ENCODE measurements at regions not wholly inside any gene's neighbourhood (a gene's known extent, or its start where the extent isn't known, plus 50 kb on each side); places are given as distances from the start of the nearest gene placed in this dataset.

- H4K20me1 ChIP-seq (ENCODE audit: insufficient read depth): no peaks in the 10 kb centered on the region
- no peak overlapping the region for H2AFZ ChIP-seq (ENCODE audit: low read depth, low read length, poor library complexity, severe bottlenecking)
- no peaks in the 10 kb centered on the region for H3K79me2 ChIP-seq (ENCODE audit: insufficient read depth, low read length)
- H3K27me3 ChIP-seq (ENCODE audit: insufficient read depth, low read length): no peaks in the 10 kb centered on the region
- H3K9me3 ChIP-seq (ENCODE audit: control insufficient read depth in 1 of 2, insufficient read depth in 1 of 2, low read depth in 1 of 2, low read length in 2 of 2): no peaks in the 10 kb centered on the region
- H3K4me1 ChIP-seq (ENCODE audit: control insufficient read depth in 1 of 2, insufficient read depth in 2 of 2, low read length in 2 of 2): no peaks in the 10 kb centered on the region
- H3K9me2 ChIP-seq (ENCODE audit: insufficient read depth): no peaks in the 10 kb centered on the region
- no peak overlapping the region for H3K4me3 ChIP-seq (replicated peaks in 1 of 2; ENCODE audit: low read depth in 1 of 2, low read length in 2 of 2)
- RAD21 ChIA-PET (ENCODE audit: low non-redundant PET in 1 of 2, low total read pairs in 2 of 2, uncharacterized antibody in 2 of 2, unreplicated experiment in 2 of 2): no interaction called here
- H3K36me3 ChIP-seq (ENCODE audit: control insufficient read depth in 1 of 2, insufficient read depth in 2 of 2, low read length in 2 of 2): no peaks in the 10 kb centered on the region
- POLR2A ChIA-PET: no interaction called here
- CTCF ChIA-PET: no interaction called here
- no TSS peak for BruUV-seq (replicated peaks)
- no peak overlapping the region for H3K9ac ChIP-seq (ENCODE audit: low read length)
- no peak overlapping the region for H3K4me2 ChIP-seq (ENCODE audit: low read length)
- intact Hi-C loops (cut with micrococcal nuclease): no loop called here
- DNase-seq (ENCODE audit: low read depth, low spot score): no peak
- no peak for ATAC-seq
- TF ChIP-seq FOSL1 (IDR thresholded peaks at IDR 0.05; ENCODE audit: low read depth) (no peak), SRF (IDR thresholded peaks at IDR 0.05; ENCODE audit: low read depth) (no peak), SIN3A (IDR thresholded peaks at IDR 0.05; ENCODE audit: low read depth) (no peak)
- TF ChIP-seq, protein P1, sequence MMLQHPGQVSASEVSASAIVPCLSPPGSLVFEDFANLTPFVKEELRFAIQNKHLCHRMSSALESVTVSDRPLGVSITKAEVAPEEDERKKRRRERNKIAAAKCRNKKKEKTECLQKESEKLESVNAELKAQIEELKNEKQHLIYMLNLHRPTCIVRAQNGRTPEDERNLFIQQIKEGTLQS (IDR thresholded peaks at IDR 0.05): no peak
- no peak overlapping the region for H3K27ac ChIP-seq (ENCODE audit: low read depth, low read length)
Observed at GRCh38 chr13:62292714-62293480, 877.2 kb upstream of the PCDH20 start.

DNA sequence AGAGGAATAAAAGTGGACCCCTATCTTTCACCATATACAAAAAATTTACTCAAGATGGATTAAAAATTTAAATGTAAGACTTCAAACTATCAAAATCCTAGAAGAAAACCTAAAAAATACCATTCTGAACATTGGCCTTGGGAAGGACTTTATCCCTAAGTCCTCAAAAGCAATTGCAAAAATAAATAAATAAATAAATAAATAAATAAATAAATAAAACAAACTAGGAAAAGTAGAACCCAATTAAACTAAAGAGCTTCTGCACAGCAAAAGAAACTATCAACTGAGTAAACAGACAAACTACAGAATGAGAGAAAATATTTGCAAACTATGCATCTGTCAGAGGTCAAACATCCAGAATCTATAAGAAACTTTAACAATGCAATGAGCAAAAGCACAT lies 874.9 kb upstream of the PCDH20 start:
- H3K4me1 ChIP-seq (ENCODE audit: control insufficient read depth in 1 of 2, insufficient read depth in 2 of 2, low read length in 2 of 2): no peaks in the 10 kb centered on the region
- DNase-seq (ENCODE audit: low read depth, low spot score): no peak
- no peak overlapping the region for H3K27ac ChIP-seq (ENCODE audit: low read depth, low read length)
- no peak for ATAC-seq
- no peaks in the 10 kb centered on the region for H3K9me3 ChIP-seq (ENCODE audit: control insufficient read depth in 1 of 2, insufficient read depth in 1 of 2, low read depth in 1 of 2, low read length in 2 of 2)
- H3K4me2 ChIP-seq (ENCODE audit: low read length): no peak overlapping the region
- no peaks in the 10 kb centered on the region for H3K79me2 ChIP-seq (ENCODE audit: insufficient read depth, low read length)
- H3K4me3 ChIP-seq (replicated peaks in 1 of 2; ENCODE audit: low read depth in 1 of 2, low read length in 2 of 2): no peak overlapping the region
- H4K20me1 ChIP-seq (ENCODE audit: insufficient read depth): no peaks in the 10 kb centered on the region
- RAD21 ChIA-PET (ENCODE audit: low non-redundant PET in 1 of 2, low total read pairs in 2 of 2, uncharacterized antibody in 2 of 2, unreplicated experiment in 2 of 2): no interaction called here
- CTCF ChIA-PET: no interaction called here
- no peaks in the 10 kb centered on the region for H3K9me2 ChIP-seq (ENCODE audit: insufficient read depth)
- no peaks in the 10 kb centered on the region for H3K27me3 ChIP-seq (ENCODE audit: insufficient read depth, low read length)
- intact Hi-C loops (cut with micrococcal nuclease): no loop called here
- no peak overlapping the region for H3K9ac ChIP-seq (ENCODE audit: low read length)
- no peaks in the 10 kb centered on the region for H3K36me3 ChIP-seq (ENCODE audit: control insufficient read depth in 1 of 2, insufficient read depth in 2 of 2, low read length in 2 of 2)
- POLR2A ChIA-PET: no interaction called here
- H2AFZ ChIP-seq (ENCODE audit: low read depth, low read length, poor library complexity, severe bottlenecking): no peak overlapping the region
- no TSS peak for BruUV-seq (replicated peaks)
- TF ChIP-seq RAD21 (IDR thresholded peaks at IDR 0.05; ENCODE audit: low read depth): no peak
- no peak for TF ChIP-seq EZH2phosphoT487 (IDR thresholded peaks at IDR 0.05; ENCODE audit: borderline replicate concordance)
- no peak for TF ChIP-seq ELF1 (IDR thresholded peaks at IDR 0.05; ENCODE audit: borderline replicate concordance, low read depth)
- no peak for TF ChIP-seq JUND (IDR thresholded peaks at IDR 0.05)
- TF ChIP-seq SRF (IDR thresholded peaks at IDR 0.05; ENCODE audit: low read depth): no peak
- no peak for TF ChIP-seq MAX (IDR thresholded peaks at IDR 0.05)
- no peak for TF ChIP-seq REST (IDR thresholded peaks at IDR 0.05; ENCODE audit: low read depth)
- no peak for TF ChIP-seq CTCF (IDR thresholded peaks at IDR 0.05 in 2 of 3, conservative IDR thresholded peaks at IDR 0.05 in 1 of 3; ENCODE audit: borderline replicate concordance in 1 of 3, insufficient read depth in 1 of 3, low read depth in 2 of 3, low read length in 2 of 3)
- no peak for TF ChIP-seq CEBPB (IDR thresholded peaks at IDR 0.05; ENCODE audit: low read depth)
- TF ChIP-seq ZFX (IDR thresholded peaks at IDR 0.05): no peak
- TF ChIP-seq YY1 (IDR thresholded peaks at IDR 0.05; ENCODE audit: extremely low read depth, insufficient replicate concordance, low read depth, low read length): no peak
- no peak for TF ChIP-seq FOSL1 (IDR thresholded peaks at IDR 0.05; ENCODE audit: low read depth)
- TF ChIP-seq POLR2A (IDR thresholded peaks at IDR 0.05; ENCODE audit: borderline replicate concordance, extremely low read depth, insufficient read depth, insufficient read length): no peak
- no peak for TF ChIP-seq POLR2AphosphoS5 (IDR thresholded peaks at IDR 0.05; ENCODE audit: low read depth, low read length)

All from HCT116 (cell line).